NCI-H69 (cell line): ENCODE measurements at regions not wholly inside any gene's neighbourhood (a gene's known extent, or its start where the extent isn't known, plus 50 kb on each side); places are given as distances from the start of the nearest gene placed in this dataset.
"Not testable (repeated sequence)": the region's sequence is repeated elsewhere in the genome, so short reads cannot be mapped to it uniquely, and the experiment has no call there.

ENCODE experiments used
- DNase-seq: peaks from one replicate; lab custom pipeline; 2025; lab: John Stamatoyannopoulos, UW

DNA sequence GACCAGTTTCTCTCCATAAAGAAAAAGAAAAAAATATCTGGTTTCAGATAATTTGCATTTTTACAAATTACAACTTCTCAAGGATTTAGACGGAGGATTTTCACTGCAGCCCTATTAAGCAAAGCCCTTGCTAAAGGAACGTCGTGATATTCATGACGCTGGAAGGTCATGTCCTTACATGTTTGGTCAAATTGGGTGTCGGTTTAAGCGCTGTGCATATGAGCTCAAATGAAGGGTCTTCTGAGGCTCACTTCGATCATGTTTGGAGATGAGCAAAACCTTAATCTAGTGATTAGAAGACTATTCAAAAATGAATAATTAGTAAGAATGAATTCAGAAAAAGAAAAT, 67.3 kb upstream of the USP15 start:
- no peak for DNase-seq

DNA sequence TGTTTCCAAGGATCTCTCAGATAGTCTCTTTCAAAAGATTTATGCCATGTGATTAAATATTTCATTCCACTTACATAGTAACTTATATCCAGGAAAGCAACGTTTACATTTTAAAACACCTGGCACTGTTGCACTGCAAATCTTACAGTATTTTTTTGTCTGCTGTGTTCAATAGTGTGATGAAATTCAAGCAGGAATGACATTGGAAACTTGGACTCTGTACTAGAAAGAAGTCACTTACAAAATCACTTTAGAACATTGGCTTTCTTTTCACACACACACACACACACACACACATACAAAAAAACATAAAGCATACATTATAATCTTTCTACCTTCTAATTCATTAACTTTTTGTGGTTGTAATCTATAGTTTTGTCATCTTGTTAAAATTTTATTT, 66.2 kb upstream of the USP15 start:
- no peak for DNase-seq

DNA sequence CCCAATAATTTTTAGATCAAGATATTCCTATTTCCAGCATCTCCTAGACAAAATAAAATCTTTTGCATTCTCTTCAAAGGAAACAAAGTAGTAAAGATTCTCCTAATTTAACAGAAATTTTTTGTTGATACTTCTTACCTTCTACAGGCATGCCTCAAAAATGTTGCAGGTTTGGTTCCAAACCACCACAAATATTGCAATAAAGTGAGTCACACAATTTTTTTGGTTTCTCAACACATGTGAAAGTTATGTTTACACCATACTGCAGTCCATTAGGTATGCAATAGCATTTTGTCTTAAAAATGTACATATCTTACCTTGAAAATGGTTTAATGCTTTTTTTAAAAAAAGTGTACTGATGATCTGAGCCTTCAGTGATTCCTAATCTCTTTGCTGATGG, 65.6 kb upstream of the USP15 start:
- DNase-seq, result no peak

DNA sequence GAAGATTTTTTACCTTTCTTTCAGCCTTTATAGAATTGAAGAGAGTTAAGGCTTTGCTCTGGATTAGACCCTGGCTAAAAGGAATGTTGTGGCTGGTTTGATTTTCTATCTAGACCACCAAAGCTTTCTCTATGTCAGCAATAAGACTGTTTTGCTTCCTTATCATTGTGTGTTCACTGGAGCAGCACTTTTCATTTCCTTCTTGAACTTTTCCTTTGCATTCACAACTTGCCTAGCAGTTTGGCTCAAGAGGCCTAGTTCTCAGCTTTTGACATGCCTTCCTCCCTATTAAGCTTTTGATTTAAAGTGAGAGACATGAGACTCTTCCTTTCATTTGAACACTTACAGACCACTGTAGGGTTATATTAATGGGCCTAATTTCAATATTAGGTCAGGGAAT, 64.1 kb upstream of the USP15 start:
- DNase-seq, result no peak

DNA sequence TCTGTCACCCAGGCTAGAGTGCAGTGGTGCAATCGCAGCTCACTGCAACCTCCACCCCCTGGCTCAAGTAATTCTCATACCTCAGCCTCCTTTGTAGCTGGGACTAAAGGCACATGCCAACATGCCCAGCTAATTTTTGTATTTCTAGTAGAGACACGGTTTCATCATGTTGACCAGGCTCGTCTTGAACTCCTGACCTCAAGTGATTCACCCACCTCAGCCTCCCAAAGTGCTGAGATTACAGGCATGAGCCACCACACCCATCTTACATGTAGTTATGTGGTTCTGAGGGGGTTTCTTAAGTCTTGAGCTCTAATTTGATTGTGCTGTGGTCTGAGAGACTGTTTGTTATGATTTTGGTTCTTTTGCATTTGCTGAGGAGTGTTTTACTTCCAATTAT, 57.3 kb upstream of the USP15 start:
- not testable (repeated sequence) for DNase-seq

DNA sequence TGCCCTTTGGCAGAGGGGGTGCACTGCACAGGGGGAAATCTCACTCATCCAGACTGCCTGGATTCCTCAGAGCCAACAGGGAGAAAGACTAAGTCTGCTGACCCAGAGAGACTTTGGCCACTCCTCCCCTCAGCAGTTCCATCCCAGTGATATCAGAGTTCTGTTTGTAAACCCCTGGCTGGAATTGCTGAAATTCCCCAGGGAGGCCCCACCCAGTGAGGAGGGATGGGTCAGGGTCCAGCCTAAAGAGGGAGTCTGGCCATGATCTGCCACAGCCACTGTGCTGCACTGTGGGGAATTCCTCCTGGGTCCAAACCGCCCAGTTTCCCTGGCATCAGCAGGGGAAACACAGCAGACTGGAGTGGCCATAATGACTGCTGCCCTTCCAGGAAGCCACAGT, 54.9 kb upstream of the USP15 start:
- DNase-seq, result no peak

DNA sequence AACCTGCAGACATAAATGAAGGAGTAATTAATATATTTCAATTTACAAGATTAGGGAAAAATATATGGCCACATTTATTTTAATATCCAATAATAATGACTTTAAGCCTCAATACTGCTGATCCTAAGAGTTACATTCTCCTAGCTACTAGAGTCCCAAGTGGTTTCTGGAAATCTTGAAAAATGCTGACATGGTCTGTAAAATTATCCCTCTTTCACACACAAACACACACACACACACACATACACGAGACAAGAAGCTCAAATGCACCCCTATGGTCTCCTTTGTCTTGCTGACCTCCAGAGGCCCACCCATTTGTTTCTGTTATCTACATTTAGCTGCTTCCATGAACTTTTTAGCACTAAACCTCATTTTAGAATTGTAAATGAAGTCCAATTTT, 53.0 kb upstream of the USP15 start:
- no peak for DNase-seq
